GM12891 (cell line): ENCODE measurements at regions not wholly inside any gene's neighbourhood (a gene's known extent, or its start where the extent isn't known, plus 50 kb on each side); places are given as distances from the start of the nearest gene placed in this dataset.

Source experiments
- DNase-seq: peaks from one replicate; pipeline ENCODE4 v3.0.0; 2011; ENCODE audit warnings: low spot score; ENCODE audit not compliant: insufficient read length
- FAIRE-seq: peaks from 2 replicates; lab custom pipeline; 2011; peaks lifted over from hg19 to GRCh38; lab: Jason Lieb, UNC
- PAX5 ChIP-seq: IDR thresholded peaks from 2 replicates; pipeline ENCODE4 v1.6.1; 2011; ENCODE audit warnings: low read length, moderate library complexity, mild to moderate bottlenecking; ENCODE audit not compliant: insufficient read depth, severe bottlenecking
- POLR2A ChIP-seq: IDR thresholded peaks from 2 replicates; pipeline ENCODE4 v1.6.1; 2011; ENCODE audit warnings: low read depth, low read length, control low read depth
- POLR2AphosphoS5 ChIP-seq: IDR thresholded peaks from 2 replicates; pipeline ENCODE4 v1.6.1; 2011; ENCODE audit warnings: low read depth, low read length, control low read depth
- POU2F2 ChIP-seq: IDR thresholded peaks from 2 replicates; pipeline ENCODE4 v1.6.1; 2011; ENCODE audit warnings: low read depth, mild to moderate bottlenecking, control low read depth, low read length, moderate library complexity
- SPI1 ChIP-seq: IDR thresholded peaks from 2 replicates; pipeline ENCODE4 v1.6.1; 2011; ENCODE audit warnings: low read depth, low read length, control low read depth
- TAF1 ChIP-seq: IDR thresholded peaks from 2 replicates; pipeline ENCODE4 v1.6.1; 2011; ENCODE audit warnings: low read depth, low read length, control low read depth

DNA sequence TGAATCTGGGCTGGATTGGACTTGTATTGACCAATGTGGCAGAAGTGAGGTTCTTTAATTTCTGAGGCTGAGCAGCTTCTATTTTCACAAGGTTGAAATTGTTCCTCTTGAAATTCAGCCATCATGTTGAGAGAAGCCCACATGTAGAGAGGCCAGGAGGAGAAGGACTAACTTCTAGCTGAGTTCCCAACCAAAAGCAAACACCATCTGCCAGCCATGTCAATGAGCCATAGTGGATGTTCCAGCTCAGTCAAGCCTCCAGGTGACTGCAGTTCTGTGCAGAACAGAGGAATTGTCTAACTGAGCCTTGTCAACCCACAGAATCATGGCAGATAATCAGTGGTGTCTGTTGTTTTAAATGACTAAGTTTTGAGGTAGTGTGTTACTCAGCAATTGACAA is 110.6 kb upstream of the ACVR1 start:
- FAIRE-seq (no peak), DNase-seq (no peak)
- TF ChIP-seq POLR2AphosphoS5 (no peak), SPI1 (no peak), TAF1 (no peak), POU2F2 (no peak), PAX5 (no peak), POLR2A (no peak)

DNA sequence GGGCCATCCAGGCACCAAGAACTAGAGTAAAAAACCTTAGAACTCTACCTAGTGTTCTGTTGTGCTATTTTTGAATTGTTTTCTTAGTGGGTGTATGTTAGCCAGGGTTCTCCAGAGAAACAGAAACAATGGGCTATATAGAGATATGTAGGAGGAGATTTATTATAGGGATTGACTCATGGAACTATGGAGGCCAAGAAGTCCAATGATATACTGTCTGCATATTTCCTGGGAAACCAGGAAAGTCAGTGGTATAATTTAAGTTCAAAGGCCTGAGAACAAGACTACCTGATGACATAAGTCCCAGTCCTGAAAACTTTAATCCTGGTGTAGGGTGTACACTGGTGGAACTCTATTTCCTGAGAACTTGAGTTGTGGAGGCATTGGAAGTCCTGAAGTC is 108.7 kb upstream of the ACVR1 start:
- FAIRE-seq (no peak), DNase-seq (no peak)
- TF ChIP-seq PAX5 (no peak), POU2F2 (no peak), TAF1 (no peak), SPI1 (no peak)

DNA sequence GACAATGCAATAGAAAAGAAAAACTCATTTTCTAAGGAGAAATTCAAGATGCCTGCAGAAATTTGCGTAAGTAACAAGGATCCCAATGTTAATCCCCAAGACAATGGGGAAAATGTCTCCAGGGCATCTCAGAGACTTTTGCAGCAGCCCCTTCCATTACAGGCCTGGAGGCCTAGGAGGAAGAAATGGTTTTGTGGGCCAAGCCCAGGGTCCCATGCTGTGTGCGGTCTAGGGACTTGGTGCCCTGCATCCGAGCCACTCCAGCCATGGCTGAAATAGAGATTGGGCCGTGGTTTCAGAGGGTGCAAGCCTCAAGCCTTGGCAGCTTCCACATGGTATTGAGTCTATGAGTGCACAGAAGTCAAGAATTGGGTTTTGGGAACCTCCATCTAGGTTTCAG is 103.9 kb upstream of the ACVR1 start:
- FAIRE-seq (no peak), DNase-seq (no peak)
- TF ChIP-seq TAF1 (no peak), PAX5 (no peak), POLR2AphosphoS5 (no peak), SPI1 (no peak), POU2F2 (no peak), POLR2A (no peak)

DNA sequence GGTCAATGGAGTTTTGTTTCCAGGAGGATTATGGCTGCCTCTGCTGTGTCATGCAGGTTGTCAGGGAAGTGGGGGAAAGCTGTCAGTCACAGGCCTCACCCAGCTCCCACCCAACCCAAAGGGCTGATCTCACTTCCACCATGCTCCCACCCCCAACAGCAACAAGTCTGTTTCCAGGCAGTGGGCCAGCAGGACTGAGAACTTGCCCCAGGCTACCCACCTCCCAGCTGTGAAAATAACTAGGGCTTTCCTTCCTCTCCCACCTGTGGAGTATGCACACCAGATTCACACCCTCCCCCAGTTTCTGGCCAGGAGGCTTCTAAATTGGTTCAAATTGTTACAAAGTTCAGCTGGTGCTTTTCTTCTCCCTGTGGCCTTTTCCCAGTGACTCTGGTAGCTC is 95.6 kb upstream of the ACVR1 start:
- DNase-seq: no peak
- TF ChIP-seq POU2F2 (no peak), POLR2A (no peak), TAF1 (no peak), POLR2AphosphoS5 (no peak), SPI1 (no peak), PAX5 (no peak)
- FAIRE-seq: no peak

DNA sequence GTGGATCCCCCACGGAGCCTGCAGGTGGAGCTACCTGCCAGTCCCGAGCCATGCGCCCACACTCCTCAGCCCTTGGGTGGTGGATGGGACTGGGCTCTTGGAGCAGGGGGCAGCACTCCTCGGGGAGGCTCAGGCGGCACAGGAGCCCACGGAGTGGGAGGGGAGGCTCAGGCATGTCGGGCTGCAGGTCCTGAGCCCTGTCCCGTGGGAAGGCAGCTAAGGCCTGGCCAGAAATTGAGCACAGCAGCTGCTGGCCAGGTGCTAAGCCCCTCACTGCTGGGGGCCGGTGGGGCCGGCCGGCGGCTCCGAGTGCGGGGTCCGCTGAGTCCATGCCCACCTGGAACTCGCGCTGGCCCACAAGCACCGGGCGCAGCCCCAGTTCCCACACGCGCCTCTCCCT is 91.7 kb upstream of the ACVR1 start:
- FAIRE-seq (no peak), DNase-seq (no peak)

DNA sequence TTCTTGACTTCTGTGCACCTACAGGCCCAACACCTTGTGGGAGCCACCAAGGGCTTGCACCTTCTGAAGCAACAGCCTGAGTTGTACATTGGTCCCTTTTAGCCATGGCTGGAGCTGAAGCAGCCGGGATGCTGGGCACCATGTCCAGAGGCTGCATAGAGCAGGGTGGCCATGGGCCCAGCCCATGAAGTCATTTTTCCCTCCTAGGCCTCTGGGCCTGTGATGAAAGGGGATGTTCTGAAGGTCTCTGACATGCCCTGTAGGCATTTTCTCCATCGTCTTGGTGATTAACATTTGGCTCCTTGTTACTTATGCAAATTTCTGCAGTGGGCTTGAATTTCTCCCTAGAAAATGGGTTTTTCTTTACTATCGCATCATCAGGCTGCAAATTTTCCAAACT is 83.1 kb upstream of the ACVR1 start:
- no peak for TF ChIP-seq POU2F2
- TF ChIP-seq PAX5: no peak
- DNase-seq (no peak), FAIRE-seq (no peak)

More for the DNA sequence above, 91.7 kb upstream of the ACVR1 start:
- TF ChIP-seq POLR2A: no peak

DNA sequence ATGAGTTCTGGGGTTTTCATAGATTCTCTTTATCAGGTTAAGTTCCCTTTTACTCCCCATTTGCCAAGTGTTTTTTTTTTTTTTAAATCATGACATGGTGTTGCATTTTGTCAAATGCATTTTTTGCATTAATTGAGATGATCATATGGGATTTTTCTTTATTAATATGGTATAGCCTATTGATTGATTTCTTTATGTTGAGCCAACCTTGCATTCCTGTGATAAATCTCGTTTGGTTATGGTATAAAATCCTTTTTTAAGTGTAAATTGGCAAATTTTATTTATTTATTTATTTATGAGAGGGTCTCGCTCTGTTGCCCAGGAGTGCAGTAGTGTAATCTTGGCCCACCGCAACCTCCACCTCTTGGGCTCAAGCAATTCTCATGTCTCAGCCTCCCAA is 81.5 kb upstream of the ACVR1 start:
- TF ChIP-seq POLR2A (no peak), POU2F2 (no peak), SPI1 (no peak), PAX5 (no peak), POLR2AphosphoS5 (no peak)
- DNase-seq (no peak), FAIRE-seq (no peak)

DNA sequence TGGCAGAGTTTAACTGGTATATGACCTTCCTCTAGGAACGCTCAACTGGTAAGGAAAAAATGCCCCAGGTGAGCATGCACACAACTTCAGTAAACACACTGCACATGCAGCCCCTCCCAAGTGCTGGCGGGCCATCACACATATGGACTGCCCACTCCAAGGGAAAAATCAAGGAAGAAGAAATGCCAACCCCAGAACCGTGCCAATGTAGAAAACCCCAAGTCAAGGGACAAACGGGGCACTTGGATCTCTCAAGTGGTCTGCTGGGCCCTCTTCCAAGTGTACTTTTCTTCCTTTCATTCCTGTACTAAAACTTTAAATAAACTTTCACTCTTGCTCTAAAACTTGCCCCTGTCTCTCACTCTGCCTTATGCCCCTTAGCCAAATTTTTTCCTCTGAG is 76.4 kb upstream of the ACVR1 start:
- FAIRE-seq (no peak), DNase-seq (no peak)
- TF ChIP-seq TAF1 (no peak), POLR2AphosphoS5 (no peak), POU2F2 (no peak), PAX5 (no peak), POLR2A (no peak), SPI1 (no peak)

DNA sequence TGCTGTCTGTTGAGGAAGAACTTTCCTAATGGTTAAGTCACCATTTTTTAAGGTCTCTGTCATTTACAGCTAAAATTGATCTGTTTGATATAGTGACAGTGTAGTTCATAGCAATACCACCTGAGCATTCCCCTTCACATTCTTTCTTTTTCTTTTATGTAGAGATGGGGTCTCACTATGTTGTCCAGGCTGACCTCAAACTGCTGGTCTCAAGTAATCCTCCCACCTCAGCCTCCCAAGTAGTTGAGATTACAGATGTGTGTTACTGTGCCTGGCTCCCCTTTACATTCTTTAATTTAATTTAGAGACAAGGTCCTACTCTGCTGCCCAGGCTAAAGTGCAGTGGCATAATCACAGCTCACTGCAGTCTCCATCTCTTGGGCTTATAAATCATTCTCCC is 72.7 kb upstream of the ACVR1 start:
- TF ChIP-seq POU2F2 (no peak), POLR2AphosphoS5 (no peak), POLR2A (no peak), TAF1 (no peak), SPI1 (no peak), PAX5 (no peak)
- FAIRE-seq: no peak
- DNase-seq: no peak

DNA sequence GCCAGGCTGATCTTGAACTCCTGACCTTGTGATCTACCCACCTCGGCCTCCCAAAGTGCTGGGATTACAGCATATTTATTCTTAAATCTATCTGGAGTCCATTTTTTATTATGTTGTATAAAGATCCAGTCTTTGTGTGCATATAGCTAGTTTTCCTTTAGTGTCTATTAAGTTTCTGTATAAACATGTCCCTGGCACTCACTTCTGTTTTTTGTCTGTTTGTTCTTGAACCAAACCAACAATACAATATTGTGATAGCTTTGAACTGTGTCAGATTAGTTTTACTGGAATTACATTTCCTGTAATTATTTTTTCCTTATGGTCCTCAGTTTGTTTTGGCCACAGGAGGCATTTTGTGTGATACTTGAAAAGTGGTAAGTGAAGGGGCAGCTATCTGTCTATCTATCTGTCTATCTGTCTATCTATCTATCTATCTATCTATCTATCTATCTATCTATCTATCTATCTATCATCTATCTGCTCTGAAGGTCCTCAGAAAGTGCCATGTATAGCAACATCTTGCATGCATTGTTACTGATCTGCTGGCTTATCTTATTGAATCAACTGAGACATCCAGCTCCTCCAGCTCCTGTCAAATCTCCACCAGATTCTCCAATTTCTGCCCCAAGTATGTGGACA is 70.9 kb upstream of the ACVR1 start:
- DNase-seq (no peak), FAIRE-seq (no peak)
- no peak for TF ChIP-seq SPI1
- no peak for TF ChIP-seq POU2F2
- no peak for TF ChIP-seq POLR2AphosphoS5
- no peak for TF ChIP-seq TAF1
- TF ChIP-seq PAX5: no peak
- TF ChIP-seq POLR2A: no peak

DNA sequence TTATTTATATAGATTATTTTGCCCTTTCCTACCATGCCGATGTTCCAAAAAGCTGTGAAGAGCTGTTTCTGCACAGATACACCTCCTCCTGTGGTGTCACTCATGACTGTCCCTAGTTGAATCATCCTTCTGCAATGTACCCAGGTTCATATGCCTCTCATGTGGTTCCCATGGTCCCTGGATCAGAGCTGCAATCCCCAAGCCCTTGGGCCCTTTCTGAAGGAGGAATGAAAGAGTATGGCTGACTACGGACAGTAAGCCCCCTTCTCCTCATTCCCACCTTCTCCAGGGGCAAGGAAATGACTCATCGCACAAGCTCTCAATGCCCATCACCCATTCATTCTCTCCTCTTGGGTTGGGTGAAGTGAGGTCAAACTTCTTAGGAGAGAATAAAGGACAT is 63.9 kb upstream of the ACVR1 start:
- DNase-seq (no peak), FAIRE-seq (no peak)
- TF ChIP-seq POLR2A: no peak
- TF ChIP-seq TAF1: no peak
- no peak for TF ChIP-seq PAX5
- no peak for TF ChIP-seq SPI1
- no peak for TF ChIP-seq POLR2AphosphoS5
- TF ChIP-seq POU2F2: no peak
